Panc1 (cell line): ENCODE measurements at regions not wholly inside any gene's neighbourhood (a gene's known extent, or its start where the extent isn't known, plus 50 kb on each side); places are given as distances from the start of the nearest gene placed in this dataset.

ENCODE experiments used
- POLR2AphosphoS5 ChIP-seq: IDR thresholded peaks from 2 replicates; pipeline ENCODE4 v1.6.1; 2012; ENCODE audit warnings: mild to moderate bottlenecking, low read depth, low read length, moderate library complexity
- REST ChIP-seq, 2 experiments: IDR thresholded peaks; 2 replicates each; pipeline ENCODE4 v1.6.1; 2011 to 2012; ENCODE audit warnings: low read depth in 2 of 2, control low read depth in 1 of 2, low read length in 1 of 2, mild to moderate bottlenecking in 1 of 2, moderate library complexity in 1 of 2; ENCODE audit not compliant: insufficient read depth in 1 of 2
- SIN3A ChIP-seq: IDR thresholded peaks from 2 replicates; pipeline ENCODE4 v1.6.1; 2012; ENCODE audit warnings: low read depth, mild to moderate bottlenecking, low read length, moderate library complexity, borderline replicate concordance; ENCODE audit not compliant: insufficient read depth
- TCF7L2 ChIP-seq: IDR thresholded peaks from 2 replicates; pipeline ENCODE4 v1.6.1; 2011; ENCODE audit warnings: mild to moderate bottlenecking, low read depth, low read length, inconsistent platforms
- TF ChIP-seq, protein P1 (sequence below): fragments of 450-650 bp; IDR thresholded peaks from 2 replicates; pipeline ENCODE4 v1.5.1; 2017; ENCODE audit warnings: mild to moderate bottlenecking

DNA sequence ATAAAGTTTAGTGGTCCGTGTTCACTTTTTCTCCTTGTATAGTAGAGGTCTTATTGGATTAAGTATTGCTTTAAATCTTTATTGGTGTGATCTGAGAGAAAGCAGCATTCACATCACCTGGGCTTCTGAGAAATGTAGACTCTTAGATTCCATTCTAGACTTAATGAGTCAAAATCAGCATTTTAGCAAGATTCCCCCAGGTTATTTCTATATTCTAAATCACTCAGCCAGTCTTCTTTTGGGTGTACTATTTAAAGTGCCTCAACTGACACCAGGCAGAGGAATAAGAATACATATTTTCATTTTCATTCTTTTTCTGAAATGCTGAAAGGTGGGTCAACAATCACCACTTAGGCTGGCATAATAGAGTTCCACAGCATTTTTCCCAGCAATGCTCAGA lies 481.7 kb downstream of the TUSC7 start:
- TF ChIP-seq TCF7L2 (no peak), REST (IDR thresholded peaks at IDR 0.05; ENCODE audit: insufficient read depth in 1 of 2, low read depth in 2 of 2, low read length in 1 of 2) (no peak), POLR2AphosphoS5 (no peak), SIN3A (no peak)
- TF ChIP-seq, protein P1, sequence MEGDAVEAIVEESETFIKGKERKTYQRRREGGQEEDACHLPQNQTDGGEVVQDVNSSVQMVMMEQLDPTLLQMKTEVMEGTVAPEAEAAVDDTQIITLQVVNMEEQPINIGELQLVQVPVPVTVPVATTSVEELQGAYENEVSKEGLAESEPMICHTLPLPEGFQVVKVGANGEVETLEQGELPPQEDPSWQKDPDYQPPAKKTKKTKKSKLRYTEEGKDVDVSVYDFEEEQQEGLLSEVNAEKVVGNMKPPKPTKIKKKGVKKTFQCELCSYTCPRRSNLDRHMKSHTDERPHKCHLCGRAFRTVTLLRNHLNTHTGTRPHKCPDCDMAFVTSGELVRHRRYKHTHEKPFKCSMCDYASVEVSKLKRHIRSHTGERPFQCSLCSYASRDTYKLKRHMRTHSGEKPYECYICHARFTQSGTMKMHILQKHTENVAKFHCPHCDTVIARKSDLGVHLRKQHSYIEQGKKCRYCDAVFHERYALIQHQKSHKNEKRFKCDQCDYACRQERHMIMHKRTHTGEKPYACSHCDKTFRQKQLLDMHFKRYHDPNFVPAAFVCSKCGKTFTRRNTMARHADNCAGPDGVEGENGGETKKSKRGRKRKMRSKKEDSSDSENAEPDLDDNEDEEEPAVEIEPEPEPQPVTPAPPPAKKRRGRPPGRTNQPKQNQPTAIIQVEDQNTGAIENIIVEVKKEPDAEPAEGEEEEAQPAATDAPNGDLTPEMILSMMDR, result no peak
